GM12878 (cell line): ENCODE measurements at regions not wholly inside any gene's neighbourhood (a gene's known extent, or its start where the extent isn't known, plus 50 kb on each side); places are given as distances from the start of the nearest gene placed in this dataset.

Experiments used
- ATAC-seq: fragments of 200-7000 bp; cut with Tn5 transposase; 3 replicates; pipeline ENCODE4 v1.9.1; 2020; ENCODE audit warnings: mild to moderate bottlenecking, moderate library complexity
- BruUV-seq: library from RNA; stranded (reverse); fragments of 400-500 nt; replicated peaks from 2 replicates; lab custom pipeline; 2021; lab: Mats Ljungman, UMichigan
- CTCF ChIA-PET: fragments of 300-600 bp; sonication (Branson Sonifier 250); formaldehyde crosslinking; extraction: SDS; loops from one replicate; lab custom pipeline; 2021; ENCODE audit warnings: inconsistent platforms; lab: Yijun Ruan, JAX
- POLR2A ChIA-PET: fragments of 350-600 bp; formaldehyde crosslinking; extraction: SDS; loops from one replicate; lab custom pipeline; 2021; ENCODE audit warnings: inconsistent platforms; lab: Charles Lee
- RAD21 ChIA-PET: fragments of 300-600 bp; sonication (Branson Sonifier 250); formaldehyde crosslinking; loops from one replicate; lab custom pipeline; 2023; ENCODE audit warnings: antibody characterized with exemption; ENCODE audit not compliant: unreplicated experiment; lab: Charles Lee
- SMC1A ChIA-PET: fragments of 300-600 bp; sonication (Branson Sonifier 250); formaldehyde crosslinking; loops from one replicate; lab custom pipeline; 2023; ENCODE audit not compliant: unreplicated experiment, uncharacterized antibody; lab: Charles Lee
- DNase-seq: peaks from one replicate; pipeline ENCODE4 v3.0.0-alpha.2; 2011; ENCODE audit warnings: low read depth, low spot score
- FAIRE-seq: peaks from 3 replicates; lab custom pipeline; 2011; peaks lifted over from hg19 to GRCh38; lab: Jason Lieb, UNC
- H2AFZ ChIP-seq: 2 replicates; pipeline ENCODE4 v1.6.0; 2011; ENCODE audit warnings: low read depth, low read length, control low read depth; ENCODE audit not compliant: control insufficient read depth
- H3K27ac ChIP-seq: 2 replicates; pipeline ENCODE4 v1.5.1; 2011; ENCODE audit warnings: control low read depth; ENCODE audit not compliant: control insufficient read depth, insufficient read depth
- H3K27me3 ChIP-seq, 2 experiments: replicated peaks in 1 of 2; 2 replicates each; pipeline versions ENCODE4 v1.6.0 to v1.6.1; 2011; ENCODE audit warnings: low read length in 1 of 2; ENCODE audit not compliant: control insufficient read depth in 2 of 2, insufficient read depth in 2 of 2
- H3K36me3 ChIP-seq, 2 experiments: 2 replicates each; pipeline ENCODE4 v1.5.1; 2011; ENCODE audit warnings: low read length in 1 of 2; ENCODE audit not compliant: control insufficient read depth in 2 of 2, insufficient read depth in 2 of 2
- H3K4me1 ChIP-seq: 2 replicates; pipeline ENCODE4 v1.6.1; 2011; ENCODE audit warnings: mild to moderate bottlenecking, low read length, moderate library complexity, mixed read lengths; ENCODE audit not compliant: control insufficient read depth, insufficient read depth
- H3K4me2 ChIP-seq: 2 replicates; pipeline ENCODE4 v1.6.0; 2011; ENCODE audit warnings: control low read depth; ENCODE audit not compliant: control insufficient read depth, insufficient read depth
- H3K4me3 ChIP-seq: fragments of 200-600 bp; sonication (generic); 2 replicates; pipeline ENCODE4 v1.5.1; 2016
- H3K79me2 ChIP-seq: 2 replicates; pipeline ENCODE4 v1.6.0; 2011; ENCODE audit warnings: low read length; ENCODE audit not compliant: control insufficient read depth, insufficient read depth
- H3K9ac ChIP-seq: 2 replicates; pipeline ENCODE4 v1.8.0; 2011; ENCODE audit warnings: low read length, control low read depth, mixed read lengths; ENCODE audit not compliant: control insufficient read depth, insufficient read depth
- H3K9me3 ChIP-seq: replicated peaks from 3 replicates; pipeline ENCODE4 v1.5.1; 2011; ENCODE audit warnings: mild to moderate bottlenecking, low read length; ENCODE audit not compliant: control insufficient read depth, insufficient read depth
- H4K20me1 ChIP-seq: 2 replicates; pipeline ENCODE4 v1.6.0; 2011; ENCODE audit not compliant: control insufficient read depth, insufficient read depth
- ASH2L ChIP-seq: fragments of 300-600, 200-600 bp; sonication (generic); IDR thresholded peaks from 2 replicates; pipeline ENCODE4 v1.6.1; 2017; ENCODE audit warnings: low read depth, mild to moderate bottlenecking, borderline replicate concordance
- EGR1 ChIP-seq, 2 experiments: IDR thresholded peaks; 1 replicate in 1 of 2; 2 replicates in 1 of 2; pipeline ENCODE4 v1.6.1; 2011 to 2012; ENCODE audit warnings: low read depth in 2 of 2, low read length in 2 of 2, borderline replicate concordance in 1 of 2, mild to moderate bottlenecking in 1 of 2, moderate library complexity in 1 of 2
- ETV6 ChIP-seq, 2 experiments: fragments of 450-650 bp in 1 of 2; IDR thresholded peaks in 1 of 2; conservative IDR thresholded peaks in 1 of 2; 2 replicates each; pipeline ENCODE4 v1.6.1; 2014; ENCODE audit warnings: antibody characterized with exemption in 1 of 2, borderline replicate concordance in 1 of 2, low read depth in 1 of 2, mild to moderate bottlenecking in 1 of 2, moderate library complexity in 1 of 2
- KAT2A ChIP-seq: conservative IDR thresholded peaks from 2 replicates; pipeline ENCODE4 v1.6.1; 2011; ENCODE audit warnings: low read depth, low read length; ENCODE audit not compliant: control insufficient read depth
- KLF5 ChIP-seq: fragments of 450-650 bp; IDR thresholded peaks from 2 replicates; pipeline ENCODE4 v1.6.1; 2014; ENCODE audit warnings: mild to moderate bottlenecking; ENCODE audit not compliant: partially characterized antibody
- RFX5 ChIP-seq: IDR thresholded peaks from 2 replicates; pipeline ENCODE4 v1.6.1; 2011; ENCODE audit warnings: low read depth, low read length, improper control_type of control experiment
- TCF7 ChIP-seq: IDR thresholded peaks from 2 replicates; pipeline ENCODE4 v1.6.1; 2014; ENCODE audit warnings: antibody characterized with exemption, borderline replicate concordance
- ZBTB33 ChIP-seq: fragments of 450-650 bp; IDR thresholded peaks from 2 replicates; pipeline ENCODE4 v1.6.1; 2017; ENCODE audit warnings: mild to moderate bottlenecking
- WGBS: methylation state at CpG from one replicate; pipeline ENCODE4 v1.1.6; 2016; ENCODE audit warnings: low lambda C conversion rate; ENCODE audit not compliant: insufficient replicate concordance, insufficient coverage; ENCODE audit errors: missing lambda C conversion rate; 5-methylcytosine and 5-hydroxymethylcytosine counted together
- in situ Hi-C: fragments of 300-500 bp; cut with MboI; formaldehyde crosslinking; loops from 9 replicates; pipeline ENCODE4 v1.14.3; 2018; ENCODE audit warnings: mixed read lengths
- intact Hi-C: fragments of 100-400 bp; cut with micrococcal nuclease; formaldehyde crosslinking; loops from one replicate; pipeline ENCODE4 v1.14.2; 2022; ENCODE audit not compliant: unreplicated experiment
- TF ChIP-seq, protein P1 (sequence below): fragments of 450-650 bp; IDR thresholded peaks from 2 replicates; pipeline ENCODE4 v1.6.1; 2017; ENCODE audit warnings: mild to moderate bottlenecking, moderate library complexity
- TF ChIP-seq, protein P2 (sequence below): IDR thresholded peaks from 2 replicates; pipeline ENCODE4 v1.6.1; 2012; ENCODE audit warnings: low read length, inconsistent platforms
- TF ChIP-seq, protein P3 (sequence below), 3 experiments: IDR thresholded peaks in 2 of 3; conservative IDR thresholded peaks in 1 of 3; 2 replicates each; pipeline ENCODE4 v1.5.1; 2011; ENCODE audit warnings: low read depth in 3 of 3, low read length in 3 of 3, mild to moderate bottlenecking in 3 of 3, control low read depth in 2 of 3, moderate library complexity in 2 of 3, inconsistent platforms in 1 of 3, mixed read lengths in 1 of 3; ENCODE audit not compliant: control insufficient read depth in 2 of 3, insufficient read depth in 1 of 3; ENCODE audit errors: extremely low read depth in 1 of 3

DNA sequence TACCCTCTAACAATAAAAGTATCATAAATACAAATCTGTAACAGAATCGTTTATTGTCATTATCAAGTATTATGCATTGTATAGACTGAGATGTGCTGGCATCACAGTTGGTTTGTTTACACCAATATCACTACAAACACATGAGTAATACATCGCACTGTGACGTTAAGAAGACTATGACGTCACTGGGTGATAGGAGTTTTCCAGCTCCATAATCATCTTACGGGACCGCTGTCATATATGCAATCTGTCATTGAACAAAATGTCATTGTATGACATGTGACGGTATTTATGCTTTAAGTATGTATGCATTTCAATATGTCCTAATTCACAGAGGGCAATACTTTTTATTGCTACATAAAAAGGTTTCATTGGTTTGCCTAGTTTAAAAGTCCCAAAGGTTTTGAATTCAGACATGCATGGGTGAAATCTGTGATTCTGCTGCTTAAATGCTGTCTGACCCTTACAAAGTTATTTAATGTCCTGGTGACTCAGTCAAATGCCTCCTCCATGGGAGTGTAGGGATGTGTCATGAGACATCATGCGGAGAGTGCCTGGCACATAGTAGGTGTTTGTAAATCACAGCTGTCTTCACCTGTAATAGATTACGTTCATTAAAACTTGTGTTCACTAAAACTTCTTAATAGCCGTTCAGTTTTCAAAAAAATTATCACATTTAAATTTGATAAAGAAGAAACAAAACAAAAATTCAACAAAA is 160.7 kb upstream of the PDE10A start (continued):
- TF ChIP-seq EGR1 (IDR thresholded peaks at IDR 0.05; ENCODE audit: borderline replicate concordance in 1 of 2, low read depth in 2 of 2, low read length in 2 of 2) (no peak), ASH2L (no peak)
- TF ChIP-seq, protein P1, sequence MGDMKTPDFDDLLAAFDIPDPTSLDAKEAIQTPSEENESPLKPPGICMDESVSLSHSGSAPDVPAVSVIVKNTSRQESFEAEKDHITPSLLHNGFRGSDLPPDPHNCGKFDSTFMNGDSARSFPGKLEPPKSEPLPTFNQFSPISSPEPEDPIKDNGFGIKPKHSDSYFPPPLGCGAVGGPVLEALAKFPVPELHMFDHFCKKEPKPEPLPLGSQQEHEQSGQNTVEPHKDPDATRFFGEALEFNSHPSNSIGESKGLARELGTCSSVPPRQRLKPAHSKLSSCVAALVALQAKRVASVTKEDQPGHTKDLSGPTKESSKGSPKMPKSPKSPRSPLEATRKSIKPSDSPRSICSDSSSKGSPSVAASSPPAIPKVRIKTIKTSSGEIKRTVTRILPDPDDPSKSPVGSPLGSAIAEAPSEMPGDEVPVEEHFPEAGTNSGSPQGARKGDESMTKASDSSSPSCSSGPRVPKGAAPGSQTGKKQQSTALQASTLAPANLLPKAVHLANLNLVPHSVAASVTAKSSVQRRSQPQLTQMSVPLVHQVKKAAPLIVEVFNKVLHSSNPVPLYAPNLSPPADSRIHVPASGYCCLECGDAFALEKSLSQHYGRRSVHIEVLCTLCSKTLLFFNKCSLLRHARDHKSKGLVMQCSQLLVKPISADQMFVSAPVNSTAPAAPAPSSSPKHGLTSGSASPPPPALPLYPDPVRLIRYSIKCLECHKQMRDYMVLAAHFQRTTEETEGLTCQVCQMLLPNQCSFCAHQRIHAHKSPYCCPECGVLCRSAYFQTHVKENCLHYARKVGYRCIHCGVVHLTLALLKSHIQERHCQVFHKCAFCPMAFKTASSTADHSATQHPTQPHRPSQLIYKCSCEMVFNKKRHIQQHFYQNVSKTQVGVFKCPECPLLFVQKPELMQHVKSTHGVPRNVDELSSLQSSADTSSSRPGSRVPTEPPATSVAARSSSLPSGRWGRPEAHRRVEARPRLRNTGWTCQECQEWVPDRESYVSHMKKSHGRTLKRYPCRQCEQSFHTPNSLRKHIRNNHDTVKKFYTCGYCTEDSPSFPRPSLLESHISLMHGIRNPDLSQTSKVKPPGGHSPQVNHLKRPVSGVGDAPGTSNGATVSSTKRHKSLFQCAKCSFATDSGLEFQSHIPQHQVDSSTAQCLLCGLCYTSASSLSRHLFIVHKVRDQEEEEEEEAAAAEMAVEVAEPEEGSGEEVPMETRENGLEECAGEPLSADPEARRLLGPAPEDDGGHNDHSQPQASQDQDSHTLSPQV: no peak
- TF ChIP-seq, protein P2, sequence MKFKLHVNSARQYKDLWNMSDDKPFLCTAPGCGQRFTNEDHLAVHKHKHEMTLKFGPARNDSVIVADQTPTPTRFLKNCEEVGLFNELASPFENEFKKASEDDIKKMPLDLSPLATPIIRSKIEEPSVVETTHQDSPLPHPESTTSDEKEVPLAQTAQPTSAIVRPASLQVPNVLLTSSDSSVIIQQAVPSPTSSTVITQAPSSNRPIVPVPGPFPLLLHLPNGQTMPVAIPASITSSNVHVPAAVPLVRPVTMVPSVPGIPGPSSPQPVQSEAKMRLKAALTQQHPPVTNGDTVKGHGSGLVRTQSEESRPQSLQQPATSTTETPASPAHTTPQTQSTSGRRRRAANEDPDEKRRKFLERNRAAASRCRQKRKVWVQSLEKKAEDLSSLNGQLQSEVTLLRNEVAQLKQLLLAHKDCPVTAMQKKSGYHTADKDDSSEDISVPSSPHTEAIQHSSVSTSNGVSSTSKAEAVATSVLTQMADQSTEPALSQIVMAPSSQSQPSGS: no peak
- TF ChIP-seq, all 136 proteins: peak for 0

GRCh38 chr6:165822501-165822900 is 159.5 kb upstream of the PDE10A start:
- DNase-seq: no peak
- ChIA-PET RAD21 (interaction anchor here (1.3 kb wide), 1 partner anchor 382 kb away, joined by 3 read pairs; no protein-coding TSS in a partner anchor), CTCF (interaction anchor here (0.6 to 1.0 kb wide), 3 partner anchors 25 to 382 kb away, joined by 3 read pairs; no protein-coding TSS in a partner anchor), SMC1A (no interaction called here), POLR2A (no interaction called here)
- WGBS: 77% methylated on average over 7 of the region's 7 CpGs
- no peak overlapping the region for H3K4me3 ChIP-seq
- H2AFZ ChIP-seq: no peak overlapping the region
- H4K20me1 ChIP-seq: no peaks in the 10 kb centered on the region
- H3K4me2 ChIP-seq: no peak overlapping the region
- FAIRE-seq: no peak
- peaks cover 0 to 8% of the 10 kb centered on the region in 2 experiments; a peak in 2 of 4 replicates for H3K27me3 ChIP-seq
- H3K9ac ChIP-seq: no peak overlapping the region
- intact Hi-C loops (no loop called here), in situ Hi-C loops (no loop called here)
- H3K79me2 ChIP-seq: no peaks in the 10 kb centered on the region
- BruUV-seq: no TSS peak
- no peaks in the 10 kb centered on the region for H3K4me1 ChIP-seq
- ATAC-seq: no peak
- H3K36me3 ChIP-seq: no peaks in the 10 kb centered on the region
- no peaks in the 10 kb centered on the region for H3K9me3 ChIP-seq
- H3K27ac ChIP-seq: no peak overlapping the region
- TF ChIP-seq TCF7 (no peak), ETV6 (conservative IDR thresholded peaks at IDR 0.05 in 1 of 2, IDR thresholded peaks at IDR 0.05 in 1 of 2; ENCODE audit: borderline replicate concordance in 1 of 2, low read depth in 1 of 2) (no peak), KAT2A (no peak), KLF5 (no peak), ZBTB33 (no peak), RFX5 (no peak)
- TF ChIP-seq, protein P3, sequence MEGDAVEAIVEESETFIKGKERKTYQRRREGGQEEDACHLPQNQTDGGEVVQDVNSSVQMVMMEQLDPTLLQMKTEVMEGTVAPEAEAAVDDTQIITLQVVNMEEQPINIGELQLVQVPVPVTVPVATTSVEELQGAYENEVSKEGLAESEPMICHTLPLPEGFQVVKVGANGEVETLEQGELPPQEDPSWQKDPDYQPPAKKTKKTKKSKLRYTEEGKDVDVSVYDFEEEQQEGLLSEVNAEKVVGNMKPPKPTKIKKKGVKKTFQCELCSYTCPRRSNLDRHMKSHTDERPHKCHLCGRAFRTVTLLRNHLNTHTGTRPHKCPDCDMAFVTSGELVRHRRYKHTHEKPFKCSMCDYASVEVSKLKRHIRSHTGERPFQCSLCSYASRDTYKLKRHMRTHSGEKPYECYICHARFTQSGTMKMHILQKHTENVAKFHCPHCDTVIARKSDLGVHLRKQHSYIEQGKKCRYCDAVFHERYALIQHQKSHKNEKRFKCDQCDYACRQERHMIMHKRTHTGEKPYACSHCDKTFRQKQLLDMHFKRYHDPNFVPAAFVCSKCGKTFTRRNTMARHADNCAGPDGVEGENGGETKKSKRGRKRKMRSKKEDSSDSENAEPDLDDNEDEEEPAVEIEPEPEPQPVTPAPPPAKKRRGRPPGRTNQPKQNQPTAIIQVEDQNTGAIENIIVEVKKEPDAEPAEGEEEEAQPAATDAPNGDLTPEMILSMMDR (IDR thresholded peaks at IDR 0.05 in 2 of 3, conservative IDR thresholded peaks at IDR 0.05 in 1 of 3; ENCODE audit: control insufficient read depth in 2 of 3, extremely low read depth in 1 of 3, insufficient read depth in 1 of 3, low read depth in 3 of 3, low read length in 3 of 3): no peak
